HG02588 (cell line): ENCODE measurements at regions not wholly inside any gene's neighbourhood (a gene's known extent, or its start where the extent isn't known, plus 50 kb on each side); places are given as distances from the start of the nearest gene placed in this dataset.

Experiments used
- ATAC-seq: cut with Tn5 transposase; IDR thresholded peaks from one replicate; pipeline ENCODE4 v1.9.1; 2021; ENCODE audit warnings: mild to moderate bottlenecking, moderate library complexity; ENCODE audit not compliant: unreplicated experiment

DNA sequence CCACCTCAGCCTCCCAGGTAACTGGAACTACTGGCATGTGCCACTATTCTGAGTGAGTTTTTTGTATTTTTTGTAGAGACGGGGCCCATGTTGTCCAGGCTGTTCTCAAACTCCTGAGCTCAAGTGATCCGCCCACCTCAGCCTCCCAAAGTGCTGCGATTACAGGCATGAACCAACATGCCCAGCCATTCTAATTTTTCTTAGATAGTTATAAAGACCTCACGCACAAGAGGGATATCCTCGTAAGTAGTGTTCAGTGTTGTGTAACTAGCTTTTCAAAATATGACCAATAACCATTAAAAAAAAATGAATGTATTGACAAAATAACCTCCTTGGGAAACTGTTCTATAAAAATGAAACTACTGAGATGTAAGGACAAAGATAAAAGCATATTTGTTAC, 90.5 kb upstream of the FERD3L start:
- no peak for ATAC-seq

DNA sequence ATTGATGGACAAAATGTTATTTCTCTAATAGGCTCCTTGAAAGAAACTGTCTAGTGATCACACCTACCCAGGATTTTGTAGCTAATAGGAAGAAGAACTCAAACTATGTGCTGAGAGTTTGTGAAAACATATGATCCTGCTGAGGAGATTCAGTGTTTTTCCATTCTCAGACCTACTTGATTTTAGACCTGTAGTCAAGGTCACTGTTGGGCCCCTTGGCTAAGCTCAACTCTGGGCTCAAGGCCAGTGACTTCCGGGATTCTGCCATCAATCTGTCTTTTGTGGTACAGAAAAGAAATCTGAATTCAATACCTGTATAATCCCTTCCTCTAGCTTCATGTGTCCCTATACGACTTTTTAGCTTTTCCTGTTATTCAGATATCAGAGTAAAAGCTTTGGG, 79.7 kb upstream of the FERD3L start:
- ATAC-seq, result no peak

DNA sequence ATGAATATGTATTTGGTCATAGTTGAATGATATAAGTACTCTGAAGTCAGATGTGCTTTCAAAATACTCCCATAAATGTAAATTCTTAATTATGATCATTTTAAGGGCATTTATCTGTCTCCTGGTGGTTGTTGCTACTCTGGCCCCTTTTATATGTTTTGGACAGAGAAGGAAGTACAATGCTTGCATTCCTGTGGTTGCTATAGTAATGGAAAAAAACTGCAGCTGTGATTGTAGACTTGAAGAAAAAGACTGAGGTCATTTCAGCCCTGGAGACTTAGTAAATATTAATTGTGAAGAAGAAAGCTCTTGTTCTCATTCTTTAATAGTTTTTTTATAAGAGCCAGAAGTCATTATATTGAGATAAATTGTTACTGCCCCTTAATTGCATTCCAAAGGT, 70.2 kb upstream of the FERD3L start:
- ATAC-seq, result no peak

DNA sequence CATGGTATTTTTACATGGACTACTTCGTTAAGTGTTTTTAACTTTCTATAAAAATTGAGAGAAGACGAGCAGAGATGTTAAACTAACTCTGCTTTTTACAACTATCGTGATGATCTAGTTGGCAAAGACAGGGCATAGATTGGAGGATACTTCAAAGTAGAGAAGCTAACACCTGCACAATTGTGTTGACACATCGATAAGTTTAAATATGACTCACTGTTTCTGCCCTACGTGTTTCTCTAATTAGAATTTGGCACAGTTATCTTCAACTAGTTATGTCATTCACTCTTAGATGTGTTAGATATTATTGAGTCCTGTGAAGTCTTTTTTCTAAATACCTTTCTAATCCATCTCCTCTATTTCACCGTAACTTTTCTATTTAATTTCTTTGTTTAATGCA, 68.5 kb upstream of the FERD3L start:
- ATAC-seq, result no peak

DNA sequence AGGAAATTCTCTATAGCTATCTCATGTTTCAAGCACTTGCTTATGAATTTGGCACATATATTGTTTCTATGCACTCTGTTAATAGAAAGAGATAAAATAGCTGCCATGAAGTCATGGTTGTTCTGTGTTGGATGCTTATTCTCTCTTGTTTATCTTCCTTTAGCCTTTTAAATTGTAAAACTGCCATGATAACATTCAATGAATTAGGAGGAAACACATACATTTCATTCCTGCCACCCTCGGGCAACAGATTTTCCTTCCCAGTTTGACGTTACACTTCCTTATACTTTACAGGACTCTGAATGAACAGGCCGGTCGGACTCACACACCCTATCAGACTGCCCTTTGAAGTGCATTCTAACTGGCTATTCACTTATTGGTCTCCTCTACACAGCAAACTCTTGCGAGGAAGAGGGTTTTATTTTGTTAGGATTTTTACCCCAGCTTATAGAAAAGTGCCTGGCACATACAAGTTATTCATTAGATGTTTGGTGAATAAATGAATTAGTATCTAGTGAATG, 65.7 kb upstream of the FERD3L start:
- no peak for ATAC-seq

DNA sequence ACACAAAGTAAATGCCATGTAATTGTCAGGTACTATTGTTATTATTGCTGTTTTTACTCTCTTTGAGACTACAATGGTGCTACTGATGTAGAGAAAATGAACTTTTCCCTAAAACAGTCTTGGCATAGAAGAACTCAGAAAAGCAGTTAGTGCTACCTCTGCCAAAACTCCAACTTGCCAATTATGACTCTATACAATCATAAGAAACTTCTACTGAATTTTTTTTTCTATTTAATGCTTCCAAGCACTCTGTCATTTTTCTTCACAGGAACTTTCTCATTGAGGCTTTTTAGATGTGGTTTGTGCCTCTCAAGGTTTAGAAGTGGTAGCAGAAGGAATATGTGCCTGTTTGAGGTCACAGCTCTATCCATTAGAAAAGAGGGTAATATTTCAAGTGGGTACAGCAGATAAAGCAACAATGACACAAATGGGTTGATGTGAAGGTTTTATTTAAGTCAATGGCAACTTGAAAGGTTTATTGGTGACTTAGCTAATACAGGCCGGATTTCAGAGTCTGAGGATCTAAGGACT, 64.0 kb upstream of the FERD3L start:
- no peak for ATAC-seq

DNA sequence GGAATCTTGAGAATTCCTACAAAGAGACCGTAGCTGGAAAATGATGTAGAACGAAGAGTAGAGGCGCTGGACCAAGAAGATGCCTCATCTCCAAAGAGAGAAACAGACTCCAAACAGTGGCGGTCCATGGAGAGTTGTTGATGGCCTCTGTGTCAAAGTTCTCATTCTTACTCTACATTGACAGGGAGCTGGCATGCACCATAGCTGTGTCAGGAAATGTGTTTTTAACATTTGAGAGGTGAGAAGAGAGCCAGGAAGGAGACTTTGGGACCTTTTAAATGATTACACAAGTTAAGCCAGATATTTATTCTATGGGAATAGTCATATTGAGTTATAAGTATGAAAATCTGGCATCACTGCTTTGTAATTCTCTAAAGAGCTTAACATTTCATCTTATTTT, 61.5 kb upstream of the FERD3L start:
- no peak for ATAC-seq

DNA sequence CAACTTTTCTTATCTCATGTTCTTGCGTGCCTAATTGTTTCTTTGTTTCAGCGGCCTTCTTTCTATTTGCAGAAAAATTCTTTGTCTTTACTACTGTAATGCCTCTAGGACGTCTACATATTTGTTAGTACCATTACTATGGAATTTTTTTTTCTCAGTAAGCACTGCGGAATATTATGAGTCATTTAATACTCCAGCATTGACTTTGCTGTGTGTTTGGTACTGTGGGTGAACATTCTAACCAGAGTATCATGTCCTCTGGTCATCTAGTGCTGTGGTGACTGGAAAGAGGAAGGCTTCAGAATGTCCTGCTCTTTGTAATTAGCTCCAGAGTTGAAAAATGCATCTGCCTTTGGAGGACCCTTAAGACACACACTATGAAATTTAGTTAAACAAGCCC, 58.5 kb upstream of the FERD3L start:
- no peak for ATAC-seq

DNA sequence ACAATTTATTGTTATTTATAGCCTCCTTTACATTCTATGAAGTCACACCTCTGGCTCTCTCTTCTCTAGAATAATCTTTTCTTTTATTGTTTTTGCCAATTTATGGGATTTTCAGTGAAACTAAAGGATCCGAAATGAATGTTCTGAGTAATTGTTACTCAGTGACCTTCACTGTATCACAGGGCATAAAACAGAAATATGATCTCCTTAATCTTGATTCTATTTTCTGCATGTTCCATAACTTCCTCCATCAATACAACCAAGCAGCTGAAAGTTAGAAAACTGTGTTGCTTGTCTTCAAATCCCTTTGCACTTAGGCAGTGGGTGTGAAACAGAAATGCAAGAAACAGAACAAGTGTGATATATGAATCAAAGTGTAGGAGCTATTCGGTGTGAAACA, 57.4 kb upstream of the FERD3L start:
- ATAC-seq, result no peak
